SK-N-SH treated with all-trans-retinoic acid at 6 μM for 48 hours (cell line): ENCODE measurements at regions not wholly inside any gene's neighbourhood (a gene's known extent, or its start where the extent isn't known, plus 50 kb on each side); places are given as distances from the start of the nearest gene placed in this dataset.

Source experiments
- BACH2 ChIP-seq: fragments of 250-450 bp; sonication (Bioruptor Pico); IDR thresholded peaks from 2 replicates; pipeline ENCODE4 v1.9.0; 2021; ENCODE audit warnings: mild to moderate bottlenecking, borderline replicate concordance
- CREB5 ChIP-seq: fragments of 250-450 bp; sonication (Bioruptor Pico); IDR thresholded peaks from 2 replicates; pipeline ENCODE4 v1.5.1; 2020; ENCODE audit warnings: low read depth, mild to moderate bottlenecking, moderate library complexity
- CSDC2 ChIP-seq: fragments of 250-450 bp; sonication (Bioruptor Pico); IDR thresholded peaks from 2 replicates; pipeline ENCODE4 v1.5.0; 2020; ENCODE audit warnings: mild to moderate bottlenecking, moderate library complexity
- PATZ1 ChIP-seq: fragments of 250-450 bp; sonication (Bioruptor Pico); IDR thresholded peaks from 2 replicates; pipeline ENCODE4 v1.8.0; 2020; ENCODE audit warnings: mild to moderate bottlenecking, moderate library complexity, borderline replicate concordance
- POU6F1 ChIP-seq: fragments of 250-450 bp; sonication (Bioruptor Pico); IDR thresholded peaks from 2 replicates; pipeline ENCODE4 v1.8.0; 2021; ENCODE audit warnings: low read depth, mild to moderate bottlenecking, moderate library complexity, borderline replicate concordance
- PPARA ChIP-seq: fragments of 250-450 bp; sonication (Bioruptor Pico); IDR thresholded peaks from 2 replicates; pipeline ENCODE4 v1.5.0; 2020; ENCODE audit warnings: mild to moderate bottlenecking, borderline replicate concordance
- RARB ChIP-seq: fragments of 250-450 bp; sonication (Bioruptor Pico); IDR thresholded peaks from 2 replicates; pipeline ENCODE4 v1.8.0; 2021; ENCODE audit warnings: mild to moderate bottlenecking, moderate library complexity
- SNAI2 ChIP-seq: fragments of 250-450 bp; sonication (Bioruptor Pico); IDR thresholded peaks from 2 replicates; pipeline ENCODE4 v1.5.0; 2020; ENCODE audit warnings: mild to moderate bottlenecking, moderate library complexity
- TCF4 ChIP-seq: fragments of 250-450 bp; sonication (Bioruptor Pico); IDR thresholded peaks from 2 replicates; pipeline ENCODE4 v1.8.0; 2021; ENCODE audit warnings: mild to moderate bottlenecking, moderate library complexity, borderline replicate concordance
- TOX ChIP-seq: fragments of 250-450 bp; sonication (Bioruptor Pico); IDR thresholded peaks from 2 replicates; pipeline ENCODE4 v1.8.0; 2021; ENCODE audit warnings: mild to moderate bottlenecking, moderate library complexity, borderline replicate concordance
- TSHZ2 ChIP-seq: fragments of 250-450 bp; sonication (Bioruptor Pico); IDR thresholded peaks from 2 replicates; pipeline ENCODE4 v1.5.0; 2020; ENCODE audit warnings: mild to moderate bottlenecking, moderate library complexity
- ZC3H10 ChIP-seq: fragments of 250-450 bp; sonication (Bioruptor Pico); IDR thresholded peaks from 2 replicates; pipeline ENCODE4 v1.5.1; 2021; ENCODE audit warnings: mild to moderate bottlenecking, moderate library complexity
- ZFP3 ChIP-seq: fragments of 250-450 bp; sonication (Bioruptor Pico); IDR thresholded peaks from 2 replicates; pipeline ENCODE4 v1.5.0; 2020; ENCODE audit warnings: mild to moderate bottlenecking, moderate library complexity
- ZFP30 ChIP-seq: fragments of 450-650 bp; formaldehyde crosslinking; IDR thresholded peaks from 2 replicates; pipeline ENCODE4 v1.5.0; 2022; ENCODE audit warnings: mild to moderate bottlenecking, moderate library complexity

GRCh38 chr12:126431767-126432166 is 1366.5 kb downstream of the AACS start:
- TF ChIP-seq TCF4 (CRISPR knock-in tag), result no peak
- TF ChIP-seq CSDC2 (CRISPR knock-in tag), result no peak
- TF ChIP-seq PATZ1 (CRISPR knock-in tag), result no peak
- no peak for TF ChIP-seq PPARA (CRISPR knock-in tag)
- TF ChIP-seq POU6F1, result no peak
- TF ChIP-seq TOX (CRISPR knock-in tag), result no peak
- TF ChIP-seq ZFP30 (CRISPR knock-in tag), result no peak
- no peak for TF ChIP-seq RARB (CRISPR knock-in tag)
- no peak for TF ChIP-seq BACH2 (CRISPR knock-in tag)
- no peak for TF ChIP-seq ZFP3 (CRISPR knock-in tag)
- no peak for TF ChIP-seq TSHZ2 (CRISPR knock-in tag)
- no peak for TF ChIP-seq CREB5 (CRISPR knock-in tag)
- TF ChIP-seq SNAI2, result no peak
- no peak for TF ChIP-seq ZC3H10
